ENCODE measurements at regions not wholly inside any gene's neighbourhood (a gene's known extent, or its start where the extent isn't known, plus 50 kb on each side); places are given as distances from the start of the nearest gene placed in this dataset.

GRCh38 chr12:68465227-68465626 lies 133.1 kb upstream of the MDM1 start:
- Mint-ChIP-seq H3K4me1 (ENCODE audit: unreplicated experiment) (no peaks in the 10 kb centered on the region), H3K27me3 (ENCODE audit: unreplicated experiment) (no peaks in the 10 kb centered on the region), H3K9me3 (ENCODE audit: unreplicated experiment) (no peaks in the 10 kb centered on the region), H3K4me3 (ENCODE audit: unreplicated experiment) (no peak overlapping the region), H3K36me3 (ENCODE audit: low read depth, unreplicated experiment) (no peaks in the 10 kb centered on the region), H3K27ac (ENCODE audit: unreplicated experiment) (no peak overlapping the region)
- TF ChIP-seq, protein P1, sequence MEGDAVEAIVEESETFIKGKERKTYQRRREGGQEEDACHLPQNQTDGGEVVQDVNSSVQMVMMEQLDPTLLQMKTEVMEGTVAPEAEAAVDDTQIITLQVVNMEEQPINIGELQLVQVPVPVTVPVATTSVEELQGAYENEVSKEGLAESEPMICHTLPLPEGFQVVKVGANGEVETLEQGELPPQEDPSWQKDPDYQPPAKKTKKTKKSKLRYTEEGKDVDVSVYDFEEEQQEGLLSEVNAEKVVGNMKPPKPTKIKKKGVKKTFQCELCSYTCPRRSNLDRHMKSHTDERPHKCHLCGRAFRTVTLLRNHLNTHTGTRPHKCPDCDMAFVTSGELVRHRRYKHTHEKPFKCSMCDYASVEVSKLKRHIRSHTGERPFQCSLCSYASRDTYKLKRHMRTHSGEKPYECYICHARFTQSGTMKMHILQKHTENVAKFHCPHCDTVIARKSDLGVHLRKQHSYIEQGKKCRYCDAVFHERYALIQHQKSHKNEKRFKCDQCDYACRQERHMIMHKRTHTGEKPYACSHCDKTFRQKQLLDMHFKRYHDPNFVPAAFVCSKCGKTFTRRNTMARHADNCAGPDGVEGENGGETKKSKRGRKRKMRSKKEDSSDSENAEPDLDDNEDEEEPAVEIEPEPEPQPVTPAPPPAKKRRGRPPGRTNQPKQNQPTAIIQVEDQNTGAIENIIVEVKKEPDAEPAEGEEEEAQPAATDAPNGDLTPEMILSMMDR (IDR thresholded peaks at IDR 0.05; ENCODE audit: unreplicated experiment): no peak
- DNase-seq (ENCODE audit: low spot score): no peak

GRCh38 chr12:68467514-68467913 lies 135.4 kb upstream of the MDM1 start:
- H3K27ac Mint-ChIP-seq (ENCODE audit: unreplicated experiment): no peak overlapping the region
- no peaks in the 10 kb centered on the region for H3K36me3 Mint-ChIP-seq (ENCODE audit: low read depth, unreplicated experiment)
- no peak overlapping the region for H3K4me3 Mint-ChIP-seq (ENCODE audit: unreplicated experiment)
- H3K9me3 Mint-ChIP-seq (ENCODE audit: unreplicated experiment): no peaks in the 10 kb centered on the region
- H3K27me3 Mint-ChIP-seq (ENCODE audit: unreplicated experiment): no peaks in the 10 kb centered on the region
- DNase-seq (ENCODE audit: low spot score): no peak
- TF ChIP-seq, protein P1 (IDR thresholded peaks at IDR 0.05; ENCODE audit: unreplicated experiment): no peak
- H3K4me1 Mint-ChIP-seq (ENCODE audit: unreplicated experiment): no peaks in the 10 kb centered on the region

DNA sequence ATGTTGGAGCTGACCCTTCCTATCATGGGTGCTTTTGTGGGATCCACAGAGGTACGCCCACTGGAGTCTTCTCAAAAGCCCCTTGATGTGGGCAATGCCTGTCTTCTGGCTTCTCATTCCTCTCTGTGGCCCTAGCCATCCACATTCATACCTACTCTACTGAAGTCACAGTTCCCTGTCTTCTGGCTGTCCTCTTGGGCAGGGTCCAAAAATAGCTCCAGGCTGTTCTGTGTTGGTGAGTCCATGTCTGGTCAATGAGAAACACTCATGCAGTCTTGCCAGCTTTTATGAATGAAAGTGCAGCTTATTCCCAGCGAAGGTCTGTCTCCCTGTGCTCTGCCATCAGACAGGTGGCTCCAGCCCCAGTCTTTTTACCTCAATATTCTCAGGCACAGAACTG lies 135.9 kb upstream of the MDM1 start:
- no peaks in the 10 kb centered on the region for H3K36me3 Mint-ChIP-seq (ENCODE audit: low read depth, unreplicated experiment)
- no peaks in the 10 kb centered on the region for H3K9me3 Mint-ChIP-seq (ENCODE audit: unreplicated experiment)
- no peaks in the 10 kb centered on the region for H3K27me3 Mint-ChIP-seq (ENCODE audit: unreplicated experiment)
- no peak for DNase-seq (ENCODE audit: low spot score)
- TF ChIP-seq, protein P1 (IDR thresholded peaks at IDR 0.05; ENCODE audit: unreplicated experiment): no peak
- no peak overlapping the region for H3K4me3 Mint-ChIP-seq (ENCODE audit: unreplicated experiment)
- H3K4me1 Mint-ChIP-seq (ENCODE audit: unreplicated experiment): no peaks in the 10 kb centered on the region
- H3K27ac Mint-ChIP-seq (ENCODE audit: unreplicated experiment): no peak overlapping the region

DNA sequence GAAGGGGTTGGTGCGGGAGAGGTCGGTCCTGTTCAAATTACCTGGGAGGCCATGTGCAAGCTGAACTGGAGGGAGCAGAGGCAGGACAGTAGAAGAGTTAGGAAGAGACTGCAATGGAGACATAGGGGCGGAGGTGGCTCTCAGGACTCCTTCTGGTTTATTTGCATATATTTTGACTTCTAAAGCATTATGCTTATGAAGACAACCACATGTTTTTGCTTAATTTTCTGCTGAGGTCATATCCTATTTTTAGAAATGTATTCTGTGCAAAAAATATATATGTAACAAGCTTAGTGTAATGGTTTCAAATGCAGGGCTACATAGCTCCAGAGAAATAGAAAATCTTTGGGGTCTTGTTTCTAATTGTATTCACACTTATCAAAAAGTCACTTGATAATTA lies 137.0 kb upstream of the MDM1 start:
- Mint-ChIP-seq H3K9me3 (ENCODE audit: unreplicated experiment) (no peaks in the 10 kb centered on the region), H3K4me1 (ENCODE audit: unreplicated experiment) (no peaks in the 10 kb centered on the region), H3K27me3 (ENCODE audit: unreplicated experiment) (no peaks in the 10 kb centered on the region), H3K27ac (ENCODE audit: unreplicated experiment) (no peak overlapping the region), H3K4me3 (ENCODE audit: unreplicated experiment) (no peak overlapping the region), H3K36me3 (ENCODE audit: low read depth, unreplicated experiment) (no peaks in the 10 kb centered on the region)
- no peak for DNase-seq (ENCODE audit: low spot score)
- TF ChIP-seq, protein P1 (IDR thresholded peaks at IDR 0.05; ENCODE audit: unreplicated experiment): no peak

DNA sequence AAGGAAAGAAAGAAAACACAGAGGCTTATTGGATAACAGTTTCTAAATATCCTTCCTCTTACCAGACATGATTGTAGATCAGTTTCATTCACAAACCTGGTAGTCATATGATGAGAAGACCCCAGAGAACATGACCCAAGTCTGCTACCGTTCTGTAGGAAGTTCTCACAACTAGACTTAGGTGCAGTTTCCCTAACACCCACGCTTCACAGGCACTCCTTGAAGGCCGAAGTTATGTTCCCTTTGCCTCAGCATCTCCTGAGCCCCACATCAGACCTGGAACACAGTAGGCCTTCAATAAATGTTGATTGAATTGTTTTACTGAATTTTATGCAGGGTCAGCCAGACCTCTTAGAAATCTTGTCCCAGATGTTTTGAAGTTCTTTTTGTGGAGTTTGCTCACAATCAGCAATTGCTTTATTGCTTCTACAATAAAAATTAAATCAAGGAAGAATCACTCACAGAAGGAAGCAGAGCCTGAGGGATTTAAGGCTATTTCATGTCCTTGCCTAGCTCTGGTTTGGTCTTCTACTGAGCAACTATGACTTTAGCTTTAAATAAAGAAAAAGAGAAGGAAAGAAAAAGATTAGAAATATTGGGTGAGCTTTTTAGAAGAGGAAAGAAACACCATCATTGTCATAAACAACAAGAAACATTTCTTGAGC lies 138.6 kb upstream of the MDM1 start:
- TF ChIP-seq, protein P1 (IDR thresholded peaks at IDR 0.05; ENCODE audit: unreplicated experiment): no peak
- H3K9me3 Mint-ChIP-seq (ENCODE audit: unreplicated experiment): no peaks in the 10 kb centered on the region
- DNase-seq (ENCODE audit: low spot score): no peak

More for the DNA sequence above, 138.6 kb upstream of the MDM1 start:
- H3K4me1 Mint-ChIP-seq (ENCODE audit: unreplicated experiment): no peaks in the 10 kb centered on the region
- no peaks in the 10 kb centered on the region for H3K27me3 Mint-ChIP-seq (ENCODE audit: unreplicated experiment)
- no peaks in the 10 kb centered on the region for H3K36me3 Mint-ChIP-seq (ENCODE audit: low read depth, unreplicated experiment)
- no peak overlapping the region for H3K4me3 Mint-ChIP-seq (ENCODE audit: unreplicated experiment)
- H3K27ac Mint-ChIP-seq (ENCODE audit: unreplicated experiment): no peak overlapping the region

Measured in endothelial cell (in vitro differentiated cells).